Right lobe of liver (tissue), 4 donors: ENCODE measurements at regions not wholly inside any gene's neighbourhood (a gene's known extent, or its start where the extent isn't known, plus 50 kb on each side); places are given as distances from the start of the nearest gene placed in this dataset.

Experiments
- POLR2A ChIP-seq: fragments of 450-650 bp; IDR thresholded peaks from one replicate; pipeline ENCODE4 v1.6.1; 2017; ENCODE audit warnings: antibody characterized with exemption, mild to moderate bottlenecking
- TF ChIP-seq, protein P1 (sequence below), 4 donors: fragments of 200-600 bp in 3 of 4; fragments of 450-650 bp in 1 of 4; IDR thresholded peaks; one replicate each; pipeline versions ENCODE4 v1.5.1 to v1.8.0; 2016 to 2022; ENCODE audit warnings: antibody characterized with exemption in 4 of 4, mild to moderate bottlenecking in 2 of 4
- donor health status: DM: no; HTN: no; CAD: no.
- donor health status: DM: no; HTN: no; CAD: no.
- donor health status: DM: no; HTN: yes; CAD: no.

DNA sequence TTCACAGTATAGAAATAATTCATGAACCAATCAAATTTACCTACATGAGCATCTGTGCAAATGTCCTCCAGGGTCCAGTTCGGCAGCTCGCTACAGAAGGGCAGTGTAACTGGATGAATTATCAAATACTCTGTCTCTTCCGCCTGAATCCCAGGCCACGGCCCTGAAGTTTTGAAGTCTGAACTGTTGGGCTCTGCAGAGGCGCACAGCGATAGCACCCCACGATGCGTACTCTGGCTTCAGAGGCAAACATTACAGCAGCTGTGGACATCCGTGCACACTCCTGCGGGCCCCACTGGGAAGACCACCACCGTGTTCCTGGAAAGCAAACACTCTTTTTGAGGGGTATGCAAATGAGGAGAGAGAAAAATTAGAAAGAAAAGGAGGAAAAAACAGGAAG is 259.8 kb upstream of the TCERG1L start:
- TF ChIP-seq, protein P1, sequence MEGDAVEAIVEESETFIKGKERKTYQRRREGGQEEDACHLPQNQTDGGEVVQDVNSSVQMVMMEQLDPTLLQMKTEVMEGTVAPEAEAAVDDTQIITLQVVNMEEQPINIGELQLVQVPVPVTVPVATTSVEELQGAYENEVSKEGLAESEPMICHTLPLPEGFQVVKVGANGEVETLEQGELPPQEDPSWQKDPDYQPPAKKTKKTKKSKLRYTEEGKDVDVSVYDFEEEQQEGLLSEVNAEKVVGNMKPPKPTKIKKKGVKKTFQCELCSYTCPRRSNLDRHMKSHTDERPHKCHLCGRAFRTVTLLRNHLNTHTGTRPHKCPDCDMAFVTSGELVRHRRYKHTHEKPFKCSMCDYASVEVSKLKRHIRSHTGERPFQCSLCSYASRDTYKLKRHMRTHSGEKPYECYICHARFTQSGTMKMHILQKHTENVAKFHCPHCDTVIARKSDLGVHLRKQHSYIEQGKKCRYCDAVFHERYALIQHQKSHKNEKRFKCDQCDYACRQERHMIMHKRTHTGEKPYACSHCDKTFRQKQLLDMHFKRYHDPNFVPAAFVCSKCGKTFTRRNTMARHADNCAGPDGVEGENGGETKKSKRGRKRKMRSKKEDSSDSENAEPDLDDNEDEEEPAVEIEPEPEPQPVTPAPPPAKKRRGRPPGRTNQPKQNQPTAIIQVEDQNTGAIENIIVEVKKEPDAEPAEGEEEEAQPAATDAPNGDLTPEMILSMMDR (IDR thresholded peaks at IDR 0.05), result no peak
- TF ChIP-seq POLR2A, result no peak
